SK-N-MC (cell line): ENCODE measurements at regions not wholly inside any gene's neighbourhood (a gene's known extent, or its start where the extent isn't known, plus 50 kb on each side); places are given as distances from the start of the nearest gene placed in this dataset.

Experiments
- EZH2 ChIP-seq: fragments of 200-600 bp; sonication (generic); IDR thresholded peaks from one replicate; pipeline ENCODE4 v1.6.1; 2017; ENCODE audit warnings: antibody characterized with exemption
- POLR2AphosphoS5 ChIP-seq: IDR thresholded peaks from 2 replicates; pipeline ENCODE4 v1.6.1; 2012; ENCODE audit warnings: mild to moderate bottlenecking, low read depth, low read length, borderline replicate concordance

DNA sequence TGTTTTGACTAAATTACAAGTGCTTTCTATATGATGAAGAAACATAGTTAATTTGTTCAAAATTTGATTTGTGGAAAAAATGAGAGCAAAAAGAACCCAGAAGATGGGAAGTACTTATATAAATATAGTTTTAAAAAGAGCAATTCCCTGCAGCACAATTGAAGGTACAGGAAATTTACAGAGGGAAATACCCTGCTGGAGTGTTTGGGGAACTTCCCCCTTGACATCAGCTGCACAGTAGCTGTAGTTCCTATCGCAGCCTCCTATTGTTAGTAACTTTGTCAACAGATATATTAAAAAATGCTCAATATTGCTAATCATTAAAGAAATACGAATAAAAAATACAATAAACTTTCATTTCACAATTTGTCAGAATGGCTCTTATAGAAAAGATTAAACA lies 1118.8 kb upstream of the ZEB2 start:
- no peak for TF ChIP-seq POLR2AphosphoS5
- no peak for TF ChIP-seq EZH2
